HG03159 (cell line): ENCODE measurements at regions not wholly inside any gene's neighbourhood (a gene's known extent, or its start where the extent isn't known, plus 50 kb on each side); places are given as distances from the start of the nearest gene placed in this dataset.
"Not testable (repeated sequence)": the region's sequence is repeated elsewhere in the genome, so short reads cannot be mapped to it uniquely, and the experiment has no call there.

Experiments used
- ATAC-seq: cut with Tn5 transposase; IDR thresholded peaks from one replicate; pipeline ENCODE4 v1.9.1; 2021; ENCODE audit warnings: mild to moderate bottlenecking, moderate library complexity; ENCODE audit not compliant: unreplicated experiment

- ATAC-seq = no peak
Measured at GRCh38 chr12:70008944-70009343, 183.9 kb downstream of the MYRFL start.

GRCh38 chr12:70011353-70011752, 186.3 kb downstream of the MYRFL start:
- no peak for ATAC-seq

GRCh38 chr12:70013016-70013415, 188.0 kb downstream of the MYRFL start:
- ATAC-seq = not testable (repeated sequence)

GRCh38 chr12:70028515-70028914, 203.5 kb downstream of the MYRFL start:
- ATAC-seq = no peak

- no peak for ATAC-seq
Measured at GRCh38 chr12:70028918-70029317, 203.9 kb downstream of the MYRFL start.

- ATAC-seq = no peak
Measured at GRCh38 chr12:70031046-70031445, 206.0 kb downstream of the MYRFL start.

GRCh38 chr12:70032076-70032475, 207.0 kb downstream of the MYRFL start:
- no peak for ATAC-seq

GRCh38 chr12:70033310-70033709, 208.3 kb downstream of the MYRFL start:
- ATAC-seq = no peak

GRCh38 chr12:70040141-70040540, 203.1 kb upstream of the CNOT2 start:
- ATAC-seq = no peak

- ATAC-seq = no peak
Measured at GRCh38 chr12:70042675-70043074, 200.6 kb upstream of the CNOT2 start.

- no peak for ATAC-seq
Measured at GRCh38 chr12:70043490-70044138, 199.6 kb upstream of the CNOT2 start.

GRCh38 chr12:70044167-70044566, 199.1 kb upstream of the CNOT2 start:
- ATAC-seq = no peak

GRCh38 chr12:70045036-70045435, 198.2 kb upstream of the CNOT2 start:
- ATAC-seq = no peak

- no peak for ATAC-seq
Measured at GRCh38 chr12:70045514-70045913, 197.7 kb upstream of the CNOT2 start.

- no peak for ATAC-seq
Measured at GRCh38 chr12:70048521-70049250, 194.5 kb upstream of the CNOT2 start.

GRCh38 chr12:70049596-70050360, 193.5 kb upstream of the CNOT2 start:
- ATAC-seq = peak; percentile 86

GRCh38 chr12:70052476-70052875, 190.8 kb upstream of the CNOT2 start:
- ATAC-seq = no peak

GRCh38 chr12:70052931-70053497, 190.2 kb upstream of the CNOT2 start:
- no peak for ATAC-seq

- ATAC-seq = no peak
Measured at GRCh38 chr12:70059373-70059772, 183.9 kb upstream of the CNOT2 start.

- no peak for ATAC-seq
Measured at GRCh38 chr12:70060634-70061033, 182.6 kb upstream of the CNOT2 start.

GRCh38 chr12:70068743-70069142, 174.5 kb upstream of the CNOT2 start:
- no peak for ATAC-seq
